ENCODE measurements at regions not wholly inside any gene's neighbourhood (a gene's known extent, or its start where the extent isn't known, plus 50 kb on each side); places are given as distances from the start of the nearest gene placed in this dataset.

GRCh38 chr7:31455844-31456243 is 58.0 kb upstream of the ITPRID1 start:
- no peak for DNase-seq (ENCODE audit: low read depth, low spot score)
- no peaks in the 10 kb centered on the region for H3K36me3 ChIP-seq (ENCODE audit: control insufficient read depth, insufficient read depth, low read length)
- in situ Hi-C loops (cut with HindIII; ENCODE audit: low pct_unique_long_range_greater_than_20kb, low sequenced_read_pairs), result no loop called here
- ChIA-PET CTCF (no interaction called here), POLR2A (no interaction called here)
- no peak overlapping the region for H3K4me3 ChIP-seq (ENCODE audit: low read depth in 2 of 2, low read length in 2 of 2)
- H3K9me3 ChIP-seq (ENCODE audit: control insufficient read depth, insufficient read depth, low read depth, low read length), result no peaks in the 10 kb centered on the region
- TF ChIP-seq REST (IDR thresholded peaks at IDR 0.05; ENCODE audit: insufficient read depth in 1 of 2, low read depth in 2 of 2, low read length in 1 of 2), result no peak
- no peak for TF ChIP-seq TCF7L2 (IDR thresholded peaks at IDR 0.05; ENCODE audit: low read depth, low read length)
- TF ChIP-seq CTCF (IDR thresholded peaks at IDR 0.05), result no peak
- TF ChIP-seq SIN3A (IDR thresholded peaks at IDR 0.05; ENCODE audit: borderline replicate concordance, insufficient read depth, low read depth, low read length), result no peak
- no peak for TF ChIP-seq POLR2AphosphoS5 (IDR thresholded peaks at IDR 0.05; ENCODE audit: low read depth, low read length)
- no peaks in the 10 kb centered on the region for H3K27me3 ChIP-seq (ENCODE audit: control insufficient read depth, insufficient read depth, low read length)
- intact Hi-C loops (cut with micrococcal nuclease; ENCODE audit: unreplicated experiment), result no loop called here
- no peak overlapping the region for H3K27ac ChIP-seq (ENCODE audit: low read length)
- no TSS peak for BruUV-seq (replicated peaks)
- no peak for ATAC-seq
- H3K4me1 ChIP-seq (ENCODE audit: control insufficient read depth, insufficient read depth, low read length), result no peaks in the 10 kb centered on the region

GRCh38 chr7:31456646-31457368 is 57.1 kb upstream of the ITPRID1 start:
- H3K4me1 ChIP-seq (ENCODE audit: control insufficient read depth, insufficient read depth, low read length), result no peaks in the 10 kb centered on the region
- in situ Hi-C loops (cut with HindIII; ENCODE audit: low pct_unique_long_range_greater_than_20kb, low sequenced_read_pairs) (no loop called here), intact Hi-C loops (cut with micrococcal nuclease; ENCODE audit: unreplicated experiment) (no loop called here)
- no peak overlapping the region for H3K27ac ChIP-seq (ENCODE audit: low read length)
- ChIA-PET POLR2A (no interaction called here), CTCF (no interaction called here)
- ATAC-seq (no peak), DNase-seq (ENCODE audit: low read depth, low spot score) (no peak)
- TF ChIP-seq SIN3A (IDR thresholded peaks at IDR 0.05; ENCODE audit: borderline replicate concordance, insufficient read depth, low read depth, low read length) (no peak), POLR2AphosphoS5 (IDR thresholded peaks at IDR 0.05; ENCODE audit: low read depth, low read length) (no peak), CTCF (IDR thresholded peaks at IDR 0.05) (no peak), TCF7L2 (IDR thresholded peaks at IDR 0.05; ENCODE audit: low read depth, low read length) (no peak), REST (IDR thresholded peaks at IDR 0.05; ENCODE audit: insufficient read depth in 1 of 2, low read depth in 2 of 2, low read length in 1 of 2) (no peak)
- H3K4me3 ChIP-seq (ENCODE audit: low read depth in 2 of 2, low read length in 2 of 2), result no peak overlapping the region
- H3K9me3 ChIP-seq (ENCODE audit: control insufficient read depth, insufficient read depth, low read depth, low read length), result no peaks in the 10 kb centered on the region
- BruUV-seq (replicated peaks), result no TSS peak
- no peaks in the 10 kb centered on the region for H3K27me3 ChIP-seq (ENCODE audit: control insufficient read depth, insufficient read depth, low read length)
- H3K36me3 ChIP-seq (ENCODE audit: control insufficient read depth, insufficient read depth, low read length), result no peaks in the 10 kb centered on the region

Data from Panc1 (cell line).